Urinary bladder (tissue), 3 donors: ENCODE measurements at regions not wholly inside any gene's neighbourhood (a gene's known extent, or its start where the extent isn't known, plus 50 kb on each side); places are given as distances from the start of the nearest gene placed in this dataset.
"Not testable (repeated sequence)": the region's sequence is repeated elsewhere in the genome, so short reads cannot be mapped to it uniquely, and the experiment has no call there.

Source experiments
- DNase-seq: peaks from one replicate; pipeline ENCODE4 v3.0.0-alpha.2; 2015; ENCODE audit errors: extremely low spot score
- H3K27ac ChIP-seq: one replicate; pipeline ENCODE4 v1.5.1; 2013; ENCODE audit warnings: low read depth, mild to moderate bottlenecking, moderate library complexity
- H3K36me3 ChIP-seq: one replicate; pipeline ENCODE4 v1.6.1; 2013; ENCODE audit warnings: mild to moderate bottlenecking, moderate library complexity; ENCODE audit not compliant: insufficient read depth
- H3K4me1 ChIP-seq: one replicate; pipeline ENCODE4 v1.6.1; 2013; ENCODE audit warnings: mild to moderate bottlenecking, moderate library complexity; ENCODE audit not compliant: insufficient read depth
- H3K4me3 ChIP-seq: one replicate; pipeline ENCODE4 v1.5.1; 2013; ENCODE audit warnings: low read depth, low read length
- WGBS: extraction: QIAGEN DNeasy Blood & Tissue Kit; methylation state at CpG from one replicate; pipeline ENCODE4 v1.1.7; 2013; 5-methylcytosine and 5-hydroxymethylcytosine counted together
- donor health status: healthy with polysubstance abuse.
- donor health status: healthy.

DNA sequence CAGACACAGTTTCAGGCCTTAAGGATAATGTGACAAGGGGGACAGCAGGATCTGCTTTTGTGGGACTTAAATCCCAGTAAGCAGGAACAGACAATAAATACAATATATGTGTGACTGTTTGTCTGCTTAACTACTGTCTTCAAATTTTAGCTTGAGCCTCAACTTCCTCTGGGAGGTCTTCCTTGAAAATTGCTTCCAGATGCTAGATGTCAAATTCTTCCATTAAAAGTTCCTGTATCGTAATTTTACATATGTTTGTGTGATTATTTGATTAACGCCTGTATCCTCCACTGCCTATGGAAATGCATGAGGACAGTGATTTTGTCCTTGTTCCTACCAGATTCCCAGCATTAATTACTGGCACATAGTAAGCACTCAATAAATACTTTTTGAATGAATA lies 385.5 kb downstream of the NDFIP2 start:
- no peak for DNase-seq
- H3K4me1 ChIP-seq, result no peaks in the 10 kb centered on the region
- H3K27ac ChIP-seq, result no peak overlapping the region
- 83% methylated on average over 2 of the region's 2 CpGs for WGBS
- H3K4me3 ChIP-seq, result no peak overlapping the region
- peaks cover 2% of the 10 kb centered on the region for H3K36me3 ChIP-seq

DNA sequence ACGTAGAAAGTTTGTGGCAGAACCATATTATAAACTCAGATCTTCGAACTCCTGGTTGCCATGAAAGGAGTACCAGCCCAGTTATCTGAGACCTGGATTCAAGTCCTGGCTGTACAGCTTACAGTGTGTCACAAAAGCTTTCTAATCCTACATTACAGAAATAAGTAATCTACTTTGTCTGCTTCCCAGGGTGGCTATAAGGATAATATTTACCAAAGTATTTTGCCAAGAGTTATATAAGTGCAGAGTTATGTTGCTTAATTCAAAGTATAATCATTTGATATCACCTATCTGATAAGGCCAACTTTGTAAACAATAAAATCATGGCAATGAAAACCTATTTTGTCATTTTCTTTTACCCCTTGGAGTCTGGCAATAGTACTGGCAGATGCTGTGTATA lies 381.6 kb downstream of the NDFIP2 start:
- Histone ChIP-seq H3K27ac (no peak overlapping the region), H3K4me3 (no peak overlapping the region), H3K4me1 (no peaks in the 10 kb centered on the region), H3K36me3 (peaks cover 2% of the 10 kb centered on the region)
- DNase-seq, result no peak
- 79% methylated on average over 2 of the region's 2 CpGs for WGBS

DNA sequence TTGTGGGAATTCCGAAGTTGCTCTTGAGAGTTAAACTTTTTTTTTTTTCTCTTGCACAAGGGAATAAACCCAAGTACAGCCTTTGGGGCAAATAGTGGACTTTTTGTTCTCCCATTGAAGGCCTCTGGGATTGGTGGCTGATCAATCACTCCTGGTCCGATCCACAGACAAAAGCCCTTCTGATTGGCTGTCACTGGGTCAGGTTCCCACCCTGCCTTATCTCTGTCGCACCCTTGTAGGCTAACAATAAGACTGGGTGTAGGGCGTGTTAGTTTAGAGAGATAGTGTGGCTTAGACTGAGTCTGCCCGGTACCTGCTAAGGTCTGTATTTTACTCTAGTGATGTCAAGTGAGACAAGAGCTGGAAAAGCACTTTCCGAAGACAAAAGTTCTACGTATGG lies 380.8 kb downstream of the NDFIP2 start:
- 80% methylated on average over 7 of the region's 7 CpGs for WGBS

DNA sequence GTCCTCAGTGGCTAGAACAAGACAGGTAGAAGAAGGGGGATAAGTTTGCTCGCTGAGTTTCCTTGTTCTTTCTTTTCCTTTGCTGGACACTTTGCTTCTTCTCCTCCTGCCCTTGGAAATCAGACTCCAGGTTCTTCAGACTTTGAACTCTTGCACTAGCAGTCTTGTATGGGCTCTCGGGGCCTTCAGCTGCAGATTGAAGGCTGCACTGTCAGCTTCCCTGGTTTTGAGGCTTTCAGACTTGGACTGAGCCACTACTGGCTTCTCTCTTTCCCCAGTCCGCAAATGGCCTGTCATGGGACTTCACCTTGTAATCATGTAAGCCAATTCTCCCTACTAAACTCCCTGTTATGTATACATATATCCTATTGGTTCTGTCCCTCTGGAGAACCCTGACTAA lies 379.8 kb downstream of the NDFIP2 start:
- WGBS, result 98% methylated on average over 3 of the region's 3 CpGs
- DNase-seq, result no peak

More for the DNA sequence above, 380.8 kb downstream of the NDFIP2 start:
- H3K27ac ChIP-seq, result no peak overlapping the region
- no peak for DNase-seq
- H3K4me1 ChIP-seq, result no peaks in the 10 kb centered on the region
- peaks cover 2% of the 10 kb centered on the region for H3K36me3 ChIP-seq
- no peak overlapping the region for H3K4me3 ChIP-seq

DNA sequence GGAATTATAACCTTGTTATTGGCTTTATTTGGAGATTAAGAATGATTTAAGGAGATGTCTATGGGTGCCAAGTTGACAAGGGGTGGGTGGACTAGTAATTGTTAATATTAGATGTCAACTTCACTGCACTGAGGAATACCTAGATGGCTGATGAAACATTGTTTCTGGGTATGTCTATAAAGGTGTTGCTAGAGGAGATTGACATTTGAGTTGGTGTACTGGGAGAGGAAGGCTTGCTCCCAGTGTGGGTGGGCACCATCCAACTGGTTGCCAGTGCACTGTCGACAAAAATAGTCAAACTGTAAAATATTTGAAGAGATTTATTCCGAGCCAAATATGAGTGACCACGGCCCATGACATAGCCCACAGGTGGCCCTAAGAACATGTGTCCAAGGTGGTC lies 378.8 kb downstream of the NDFIP2 start:
- H3K4me1 ChIP-seq, result no peaks in the 10 kb centered on the region
- no peak overlapping the region for H3K27ac ChIP-seq
- over 99% methylated on average over 3 of the region's 3 CpGs for WGBS
- H3K36me3 ChIP-seq, result peaks cover 2% of the 10 kb centered on the region
- no peak overlapping the region for H3K4me3 ChIP-seq
- DNase-seq, result no peak

More for the DNA sequence above, 379.8 kb downstream of the NDFIP2 start:
- Histone ChIP-seq H3K4me3 (no peak overlapping the region), H3K27ac (no peak overlapping the region), H3K4me1 (no peaks in the 10 kb centered on the region), H3K36me3 (peaks cover 2% of the 10 kb centered on the region)

DNA sequence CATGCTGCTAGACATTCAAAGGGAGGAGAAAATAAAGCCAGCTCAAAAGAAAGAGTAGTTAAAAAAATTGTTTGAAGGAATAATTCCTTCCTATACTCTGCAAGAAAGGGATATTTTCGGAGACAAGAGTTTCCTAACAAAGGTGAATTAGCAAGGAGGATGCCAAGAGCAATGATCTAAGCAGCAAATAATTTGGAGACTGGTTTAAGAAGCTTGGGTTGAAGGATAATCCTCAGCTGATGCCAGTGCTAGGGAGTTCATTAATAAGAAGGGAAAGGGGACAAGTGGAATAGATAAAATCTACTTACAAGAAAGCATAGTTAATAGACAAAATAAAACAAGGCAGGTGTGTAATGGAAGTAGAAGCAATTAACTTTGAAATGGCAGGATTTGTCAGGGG lies 372.3 kb downstream of the NDFIP2 start:
- WGBS, result 35% methylated on average over 1 of the region's 1 CpG
- H3K27ac ChIP-seq, result no peak overlapping the region

DNA sequence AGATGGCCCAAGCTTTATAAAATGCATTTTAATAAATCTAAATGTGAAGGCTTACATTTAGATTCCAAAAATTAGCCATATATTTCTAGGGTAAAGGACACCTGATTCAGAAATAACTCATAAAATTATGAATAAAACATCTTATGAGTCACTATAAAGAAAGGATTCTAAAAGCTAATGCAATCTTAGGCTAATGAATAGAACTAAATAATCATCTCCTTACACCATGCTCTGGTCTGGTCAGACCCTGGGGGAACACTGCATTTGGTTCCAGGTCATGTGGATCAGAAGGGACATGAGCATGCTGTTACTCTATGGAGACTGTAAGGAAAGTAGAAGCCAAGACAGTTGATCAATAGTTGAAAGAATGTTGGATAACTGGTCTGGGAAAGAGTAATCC lies 370.4 kb downstream of the NDFIP2 start:
- Histone ChIP-seq H3K4me1 (no peaks in the 10 kb centered on the region), H3K36me3 (no peaks in the 10 kb centered on the region), H3K27ac (no peak overlapping the region), H3K4me3 (no peak overlapping the region)
- DNase-seq, result no peak

More for the DNA sequence above, 372.3 kb downstream of the NDFIP2 start:
- Histone ChIP-seq H3K4me3 (no peak overlapping the region), H3K36me3 (no peaks in the 10 kb centered on the region), H3K4me1 (no peaks in the 10 kb centered on the region)
- DNase-seq, result no peak

DNA sequence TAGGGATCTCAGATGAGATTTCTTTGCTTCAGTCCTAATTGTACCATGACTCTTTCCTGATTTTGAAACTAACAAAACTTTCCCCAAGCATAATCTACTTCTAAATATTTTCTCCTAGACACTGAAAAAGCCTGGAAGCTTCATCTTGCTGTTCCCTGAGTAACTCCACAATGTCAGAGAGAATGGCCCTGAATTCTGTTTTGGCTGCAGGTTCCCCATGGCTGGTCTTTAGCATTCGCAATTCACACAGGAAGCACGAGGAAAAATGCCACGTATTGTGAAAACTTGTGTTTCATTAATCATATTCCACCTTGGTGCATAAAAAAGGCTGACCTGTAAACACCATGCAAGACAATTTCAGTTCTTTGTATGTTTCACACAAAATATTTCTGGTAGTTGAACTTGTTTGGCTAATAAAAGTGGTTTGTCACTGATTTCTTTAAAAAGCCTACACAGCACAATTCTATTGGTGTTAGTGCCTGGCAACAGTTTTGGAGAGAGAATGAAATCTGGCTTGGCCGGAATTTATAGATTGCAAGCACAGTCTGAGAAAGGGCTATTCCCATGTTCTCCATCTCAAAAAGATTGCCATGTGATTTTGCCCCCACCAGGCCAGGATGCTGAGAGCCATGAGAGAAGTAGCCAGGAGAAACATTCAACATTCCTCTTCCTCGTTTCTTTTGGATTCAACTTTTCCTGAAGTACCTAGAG lies 367.1 kb downstream of the NDFIP2 start:
- 65% methylated on average over 5 of the region's 5 CpGs for WGBS
- Histone ChIP-seq H3K36me3 (no peaks in the 10 kb centered on the region), H3K4me1 (no peaks in the 10 kb centered on the region), H3K4me3 (no peak overlapping the region), H3K27ac (no peak overlapping the region)
- no peak for DNase-seq

DNA sequence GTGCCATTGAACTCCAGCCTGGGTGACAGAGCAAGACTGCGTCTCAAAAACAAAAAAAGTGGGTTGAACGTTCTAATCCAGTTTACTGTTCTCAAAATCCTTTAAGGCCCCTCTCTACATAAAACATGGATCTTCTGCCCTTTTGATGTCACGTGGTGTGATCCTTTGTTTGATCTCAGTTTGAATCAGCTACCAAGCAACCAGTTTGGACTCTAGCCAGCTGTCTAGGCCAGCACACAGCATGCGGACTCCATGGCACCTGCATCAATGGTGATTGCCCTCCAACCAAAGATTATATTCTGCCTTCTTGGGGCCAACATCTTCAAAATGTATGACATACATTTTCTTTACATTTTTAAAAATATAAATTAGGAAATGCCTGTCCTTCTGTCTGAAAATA lies 365.4 kb downstream of the NDFIP2 start:
- DNase-seq, result no peak
- Histone ChIP-seq H3K4me3 (no peak overlapping the region), H3K27ac (no peak overlapping the region), H3K4me1 (no peaks in the 10 kb centered on the region), H3K36me3 (no peaks in the 10 kb centered on the region)
- 69% methylated on average over 4 of the region's 4 CpGs for WGBS

DNA sequence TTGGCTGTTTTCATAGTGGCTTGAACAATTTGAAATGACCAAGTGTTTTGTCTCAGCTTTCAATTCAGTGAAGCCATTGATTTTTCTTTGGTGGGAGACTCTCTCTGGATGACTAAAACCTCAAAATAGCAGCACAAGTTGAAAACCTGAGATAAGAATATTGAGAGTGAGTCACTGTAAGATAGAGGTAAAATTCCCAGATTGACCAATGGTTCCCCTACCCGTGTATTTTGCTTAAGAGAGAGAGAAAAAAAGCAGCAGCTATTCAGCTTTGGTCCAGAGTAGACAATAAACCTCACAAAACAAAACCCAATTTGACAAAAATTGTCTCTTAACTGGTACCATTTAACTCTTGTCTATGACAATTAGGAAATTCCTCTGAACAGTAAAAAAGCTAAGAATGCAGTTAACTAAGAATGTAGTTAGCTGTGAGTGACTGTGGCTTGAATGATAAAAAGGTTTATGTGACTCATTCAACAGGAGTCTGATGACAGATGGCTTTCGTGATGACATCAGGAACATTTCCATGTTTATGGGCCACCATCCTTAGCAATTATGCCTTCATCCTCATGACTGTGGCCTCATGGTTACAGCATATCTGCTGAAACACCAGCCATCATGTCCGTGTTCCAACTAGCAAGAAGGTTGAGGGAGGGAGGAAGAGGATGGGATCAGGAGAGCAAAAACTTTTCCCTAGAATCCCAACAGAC lies 356.9 kb downstream of the NDFIP2 start:
- H3K4me3 ChIP-seq, result no peak overlapping the region
- H3K36me3 ChIP-seq, result no peaks in the 10 kb centered on the region
- DNase-seq, result no peak
- H3K27ac ChIP-seq, result no peak overlapping the region
- WGBS, result 80% methylated on average over 3 of the region's 3 CpGs
- H3K4me1 ChIP-seq, result no peaks in the 10 kb centered on the region

DNA sequence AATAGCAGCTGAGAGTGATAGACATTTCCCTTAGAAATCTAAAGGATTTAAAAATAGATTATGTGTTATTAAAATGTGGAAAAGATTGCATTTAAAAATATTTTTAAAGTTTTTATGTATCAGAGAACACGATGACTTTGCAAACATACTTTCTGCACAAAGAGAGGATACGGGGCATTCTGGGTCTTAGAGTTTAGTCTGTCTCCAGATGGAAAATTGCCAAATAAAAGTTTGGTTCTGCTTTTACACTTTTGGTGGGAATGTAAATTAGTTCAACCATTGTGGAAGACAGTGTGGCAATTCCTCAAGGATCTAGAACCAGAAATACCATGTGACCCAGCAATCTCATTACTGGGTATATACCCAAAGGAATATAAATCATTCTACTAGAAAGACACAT lies 355.2 kb downstream of the NDFIP2 start:
- WGBS, result 77% methylated on average over 2 of the region's 2 CpGs

DNA sequence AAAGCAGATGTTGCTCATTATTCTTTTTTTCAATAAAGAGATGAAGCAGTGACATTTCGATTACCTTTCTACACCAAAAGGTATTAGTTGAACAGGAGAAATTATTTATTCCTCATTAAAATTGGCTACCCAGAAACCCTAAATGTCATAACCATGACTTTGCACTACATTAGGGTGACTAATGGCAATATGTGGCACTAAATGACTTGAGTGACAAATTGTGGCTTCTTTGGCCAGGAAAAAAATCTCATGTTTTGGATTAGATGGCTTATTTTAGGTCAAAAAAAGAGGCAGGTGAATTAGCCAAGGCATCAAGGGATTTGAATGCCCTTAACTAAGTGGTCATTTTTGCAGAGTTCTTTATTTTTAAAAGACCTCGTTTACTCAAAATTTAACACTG lies 353.9 kb downstream of the NDFIP2 start:
- Histone ChIP-seq H3K27ac (no peak overlapping the region), H3K36me3 (no peaks in the 10 kb centered on the region), H3K4me1 (no peaks in the 10 kb centered on the region), H3K4me3 (no peak overlapping the region)
- no peak for DNase-seq
- 56% methylated on average over 2 of the region's 2 CpGs for WGBS

More for the DNA sequence above, 355.2 kb downstream of the NDFIP2 start:
- DNase-seq, H3K4me1 ChIP-seq, H3K36me3 ChIP-seq, H3K27ac ChIP-seq, H3K4me3 ChIP-seq: not testable (repeated sequence)

DNA sequence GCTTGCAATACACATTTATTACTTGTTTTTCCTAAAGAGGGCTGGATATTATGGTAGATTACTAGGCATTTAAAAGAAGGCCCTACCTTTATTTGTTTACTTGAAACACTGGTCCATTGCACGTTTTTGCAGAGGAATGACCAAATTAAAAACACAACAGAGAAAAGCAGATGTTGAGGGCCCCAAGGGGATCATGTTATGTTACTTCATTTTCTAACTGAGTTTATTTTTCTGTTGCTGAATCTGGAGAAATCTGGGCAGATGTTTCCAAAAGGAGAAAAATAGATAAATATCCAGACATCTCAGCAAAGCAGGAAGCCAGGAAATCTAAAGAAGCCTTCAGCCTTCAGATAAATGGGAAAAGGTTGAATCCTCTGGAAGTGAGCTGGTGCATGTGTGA lies 353.0 kb downstream of the NDFIP2 start:
- Histone ChIP-seq H3K4me1 (no peaks in the 10 kb centered on the region), H3K4me3 (no peak overlapping the region), H3K27ac (no peak overlapping the region), H3K36me3 (no peaks in the 10 kb centered on the region)
- DNase-seq, result no peak
- WGBS, result 31% methylated on average over 1 of the region's 1 CpG

DNA sequence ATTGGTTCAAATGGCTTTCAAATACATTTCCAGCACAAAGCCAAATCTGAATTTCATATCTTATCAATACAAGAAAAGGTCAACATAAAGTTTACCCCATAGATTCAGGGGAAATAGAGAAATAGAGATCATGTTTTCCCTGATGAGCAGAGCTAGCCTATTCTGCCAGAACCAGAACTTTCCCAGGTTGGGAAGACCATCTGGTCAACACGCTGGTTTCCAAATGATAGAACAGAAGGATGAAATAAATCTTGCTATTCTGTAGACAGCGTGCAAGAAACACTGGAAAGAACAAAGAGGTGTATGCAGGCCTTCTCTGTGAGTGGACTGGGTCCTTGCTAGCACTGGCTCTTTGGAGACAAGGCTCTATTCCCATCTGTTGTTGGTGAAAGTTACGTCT lies 350.6 kb downstream of the NDFIP2 start:
- 97% methylated on average over 3 of the region's 3 CpGs for WGBS
- no peak overlapping the region for H3K4me3 ChIP-seq
- no peaks in the 10 kb centered on the region for H3K36me3 ChIP-seq
- H3K27ac ChIP-seq, result no peak overlapping the region
- no peaks in the 10 kb centered on the region for H3K4me1 ChIP-seq
- DNase-seq, result no peak
